SK-N-MC (cell line): ENCODE measurements at regions not wholly inside any gene's neighbourhood (a gene's known extent, or its start where the extent isn't known, plus 50 kb on each side); places are given as distances from the start of the nearest gene placed in this dataset.

Experiments used
- EZH2 ChIP-seq: fragments of 200-600 bp; sonication (generic); IDR thresholded peaks from one replicate; pipeline ENCODE4 v1.6.1; 2017; ENCODE audit warnings: antibody characterized with exemption
- FOXP2 ChIP-seq: optimal IDR thresholded peaks from 2 replicates; pipeline ENCODE3; 2011; ENCODE audit warnings: mild to moderate bottlenecking, moderate library complexity; ENCODE audit not compliant: insufficient read depth; ENCODE audit errors: extremely low read length, control extremely low read depth
- POLR2AphosphoS5 ChIP-seq: IDR thresholded peaks from 2 replicates; pipeline ENCODE4 v1.6.1; 2012; ENCODE audit warnings: mild to moderate bottlenecking, low read depth, low read length, borderline replicate concordance

GRCh38 chr1:119245881-119246280 is 105.4 kb upstream of the WARS2 start:
- TF ChIP-seq EZH2 (no peak), POLR2AphosphoS5 (no peak), FOXP2 (no peak)
